Pancreas (tissue), 10 donors: ENCODE measurements at regions not wholly inside any gene's neighbourhood (a gene's known extent, or its start where the extent isn't known, plus 50 kb on each side); places are given as distances from the start of the nearest gene placed in this dataset.

ENCODE experiments used
- ATAC-seq, 4 donors: fragments of 200-7000 bp; cut with Tn5 transposase; one replicate each; pipeline versions ENCODE4 v1.8.0 to v1.9.1; 2020; ENCODE audit warnings: mild to moderate bottlenecking in 4 of 4, moderate library complexity in 4 of 4
- DNase-seq, 6 donors: peaks; one replicate each; pipeline ENCODE4 v3.0.0-alpha.2; 2020
- FAIRE-seq: peaks from 2 replicates; lab custom pipeline; 2012; peaks lifted over from hg19 to GRCh38; lab: Jason Lieb, UNC
- H3K27ac ChIP-seq, 4 donors: fragments of 200-600 bp; sonication (generic); 1 replicate in 3 of 4; 2 replicates in 1 of 4; pipeline versions ENCODE4 v1.5.0 to v1.8.0; 2020
- H3K27me3 ChIP-seq, 4 donors: fragments of 200-600 bp; one replicate each; pipeline ENCODE4 v1.8.0; 2021
- H3K36me3 ChIP-seq, 3 donors: fragments of 200-600 bp; sonication (generic) in 1 of 3; one replicate each; pipeline versions ENCODE4 v1.5.0 to v1.8.0; 2020 to 2021
- H3K4me1 ChIP-seq, 3 donors: fragments of 200-600 bp; one replicate each; pipeline ENCODE4 v1.8.0; 2021
- H3K4me3 ChIP-seq, 4 donors: fragments of 200-600 bp; sonication (generic) in 2 of 4; one replicate each; pipeline versions ENCODE4 v1.5.0 to v1.8.0; 2020 to 2021
- H3K9me3 ChIP-seq, 4 donors: fragments of 200-600 bp; one replicate each; pipeline ENCODE4 v1.8.0; 2021
- WGBS, 2 donors: extraction: QIAGEN DNeasy Blood & Tissue Kit; methylation state at CpG; one replicate each; pipeline ENCODE4 v1.1.7; 2013; 5-methylcytosine and 5-hydroxymethylcytosine counted together
- intact Hi-C, 3 donors: fragments of 100-400 bp; cut with DNase I; formaldehyde crosslinking; loops; one replicate each; pipeline versions ENCODE4 v1.11.1 to v1.14.2; 2022
- TF ChIP-seq, protein P1 (sequence below), 4 donors: fragments of 200-600 bp; sonication (generic) in 3 of 4; IDR thresholded peaks; one replicate each; pipeline versions ENCODE4 v1.5.0 to v1.8.0; 2021; ENCODE audit warnings: antibody characterized with exemption in 4 of 4
- donor health status: healthy with polysubstance abuse.
- donor health status: DM: no; HTN: no; CAD: no; lungs with moderate emphysema.
- donor health status: DM: no; HTN: no; CAD: no.
- donor health status: control.
- donor health status: control.
- donor health status: Bipolar disorder and iron deficiency.
- donor health status: DM: yes; HTN: yes; CAD: no.
- donor health status: DM: no; HTN: no; CAD: no.
- donor health status: DM: no; HTN: no; CAD: no.
- donor health status: DM: yes; HTN: yes; CAD: no.

DNA sequence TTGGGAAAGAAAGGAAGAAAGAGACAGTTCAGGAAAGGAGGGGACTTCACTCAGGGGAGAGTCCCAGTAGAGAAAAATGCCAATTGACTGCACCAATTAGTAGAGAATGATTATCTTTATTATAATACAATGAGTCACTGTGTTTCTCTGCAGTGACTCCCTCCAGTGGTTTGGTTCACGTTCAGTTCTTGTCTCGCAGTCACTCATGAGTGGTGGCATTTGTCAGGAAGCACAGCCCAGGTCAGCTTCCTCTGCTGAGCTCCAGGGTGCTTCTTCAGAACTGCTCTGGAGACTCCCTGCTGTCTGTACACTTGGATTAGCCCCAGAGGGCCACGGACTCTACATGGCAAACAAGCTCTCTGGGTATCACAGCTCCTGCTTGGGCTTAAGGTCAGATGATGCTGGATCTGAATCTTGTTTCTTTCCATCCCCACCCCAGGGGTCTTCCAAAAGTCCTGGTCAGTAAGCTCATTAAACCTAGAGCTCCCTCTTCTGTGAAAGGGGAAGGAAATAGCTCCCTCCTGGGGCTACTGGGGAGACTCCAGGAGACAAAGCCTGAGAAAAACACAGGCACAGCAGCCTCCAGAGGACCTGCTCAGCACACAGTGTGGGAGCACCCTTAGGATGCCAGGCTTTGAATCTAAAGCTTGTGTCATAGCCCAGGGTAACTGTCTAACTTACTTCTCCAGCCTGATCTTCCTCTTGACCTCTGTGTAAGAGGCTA is 619.0 kb downstream of the AJAP1 start:
- no peak for FAIRE-seq
- 40 to 53% methylated on average over 3 of the region's 3 CpGs for WGBS, 2 donors
- Histone ChIP-seq H3K27ac (no peak overlapping the region), H3K36me3 (no peaks in the 10 kb centered on the region), H3K9me3 (no peaks in the 10 kb centered on the region), H3K27me3 (no peaks in the 10 kb centered on the region), H3K4me3 (no peak overlapping the region), H3K4me1 (no peaks in the 10 kb centered on the region)
- ATAC-seq = no peak
- TF ChIP-seq, protein P1, sequence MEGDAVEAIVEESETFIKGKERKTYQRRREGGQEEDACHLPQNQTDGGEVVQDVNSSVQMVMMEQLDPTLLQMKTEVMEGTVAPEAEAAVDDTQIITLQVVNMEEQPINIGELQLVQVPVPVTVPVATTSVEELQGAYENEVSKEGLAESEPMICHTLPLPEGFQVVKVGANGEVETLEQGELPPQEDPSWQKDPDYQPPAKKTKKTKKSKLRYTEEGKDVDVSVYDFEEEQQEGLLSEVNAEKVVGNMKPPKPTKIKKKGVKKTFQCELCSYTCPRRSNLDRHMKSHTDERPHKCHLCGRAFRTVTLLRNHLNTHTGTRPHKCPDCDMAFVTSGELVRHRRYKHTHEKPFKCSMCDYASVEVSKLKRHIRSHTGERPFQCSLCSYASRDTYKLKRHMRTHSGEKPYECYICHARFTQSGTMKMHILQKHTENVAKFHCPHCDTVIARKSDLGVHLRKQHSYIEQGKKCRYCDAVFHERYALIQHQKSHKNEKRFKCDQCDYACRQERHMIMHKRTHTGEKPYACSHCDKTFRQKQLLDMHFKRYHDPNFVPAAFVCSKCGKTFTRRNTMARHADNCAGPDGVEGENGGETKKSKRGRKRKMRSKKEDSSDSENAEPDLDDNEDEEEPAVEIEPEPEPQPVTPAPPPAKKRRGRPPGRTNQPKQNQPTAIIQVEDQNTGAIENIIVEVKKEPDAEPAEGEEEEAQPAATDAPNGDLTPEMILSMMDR (IDR thresholded peaks at IDR 0.05) = no peak
- intact Hi-C loops = no loop called here
- peak in 1 of 6 donors; percentile 17 for DNase-seq

GRCh38 chr1:5272325-5272724 is 617.9 kb downstream of the AJAP1 start:
- intact Hi-C loops = no loop called here
- FAIRE-seq = no peak
- ATAC-seq = no peak
- TF ChIP-seq, protein P1 (IDR thresholded peaks at IDR 0.05) = no peak
- Histone ChIP-seq H3K36me3 (no peaks in the 10 kb centered on the region), H3K4me1 (no peaks in the 10 kb centered on the region), H3K9me3 (no peaks in the 10 kb centered on the region), H3K27me3 (no peaks in the 10 kb centered on the region), H3K4me3 (no peak overlapping the region), H3K27ac (no peak overlapping the region)
- WGBS, 2 donors = 89 to 90% methylated on average over 7 of the region's 7 CpGs
- no peak for DNase-seq

- intact Hi-C loops = no loop called here
- ATAC-seq (peak; percentile 24 to 92 (median 66)), FAIRE-seq (no peak), DNase-seq (peak in 3 of 6 donors; percentile 19 to 24 (median 20))
- TF ChIP-seq, protein P1 (IDR thresholded peaks at IDR 0.05) = no peak
- H3K27me3 ChIP-seq = no peaks in the 10 kb centered on the region
- no peaks in the 10 kb centered on the region for H3K9me3 ChIP-seq
- H3K4me1 ChIP-seq = no peaks in the 10 kb centered on the region
- H3K4me3 ChIP-seq = no peak overlapping the region
- no peaks in the 10 kb centered on the region for H3K36me3 ChIP-seq
- no peak overlapping the region for H3K27ac ChIP-seq
- 40 to 43% methylated on average over 2 of the region's 2 CpGs for WGBS, 2 donors
Observed at GRCh38 chr1:5271264-5271663, 616.9 kb downstream of the AJAP1 start.

DNA sequence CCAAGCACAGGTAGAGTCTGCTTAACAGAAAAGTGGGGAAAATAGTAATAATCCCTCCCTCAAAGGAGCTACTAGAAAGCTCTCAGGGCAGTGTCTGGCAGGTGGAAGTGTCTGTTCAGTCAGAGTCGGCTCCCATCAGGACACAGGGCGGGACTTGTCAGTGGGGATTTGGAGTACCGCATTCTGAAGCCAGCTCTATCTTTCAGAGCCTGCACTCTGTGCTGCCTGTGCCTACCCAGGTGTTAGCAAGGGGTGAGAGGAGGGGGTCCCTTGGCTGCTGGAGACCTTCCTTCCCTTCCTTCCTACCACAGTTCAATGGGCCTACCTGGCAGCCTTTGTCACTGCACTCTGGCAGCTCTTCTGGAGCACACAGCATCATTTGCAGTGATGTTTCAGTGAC is 615.5 kb downstream of the AJAP1 start:
- DNase-seq (no peak), FAIRE-seq (no peak), ATAC-seq (no peak)
- intact Hi-C loops = no loop called here
- Histone ChIP-seq H3K4me3 (no peak overlapping the region), H3K4me1 (no peaks in the 10 kb centered on the region), H3K27me3 (no peaks in the 10 kb centered on the region), H3K9me3 (no peaks in the 10 kb centered on the region), H3K27ac (no peak overlapping the region), H3K36me3 (no peaks in the 10 kb centered on the region)
- TF ChIP-seq, protein P1 (IDR thresholded peaks at IDR 0.05) = no peak
- 96 to 100% methylated on average over 3 of the region's 3 CpGs for WGBS, 2 donors

DNA sequence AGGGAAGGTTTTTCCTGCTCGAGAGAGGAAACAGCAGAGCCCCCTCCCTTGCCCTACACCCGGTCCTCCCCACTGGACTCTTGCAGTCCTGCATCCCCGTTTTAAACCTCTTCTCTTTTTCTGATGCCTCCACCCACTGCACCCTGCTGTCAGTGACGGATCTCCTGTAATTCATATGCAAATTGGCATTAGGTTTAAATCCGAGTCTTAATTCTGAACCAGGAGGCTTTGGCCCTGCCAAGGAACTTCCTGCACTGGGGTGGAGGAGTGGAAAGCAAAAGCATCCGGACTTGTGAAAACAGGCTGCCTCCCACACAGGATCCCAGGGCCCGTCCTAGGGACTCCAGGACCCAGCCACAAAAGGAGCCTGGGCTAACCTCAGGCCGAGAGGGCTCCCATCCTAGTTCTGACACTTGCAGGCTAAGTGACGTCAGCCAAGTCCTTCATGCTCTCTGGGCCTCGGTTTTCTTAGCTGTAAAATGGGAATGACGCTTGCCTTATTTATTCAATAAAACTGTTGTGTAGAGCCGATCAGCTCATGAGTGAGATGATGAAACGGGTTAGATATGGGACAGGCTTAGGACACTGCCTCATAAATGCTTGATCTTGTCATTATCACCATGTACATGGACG is 613.3 kb downstream of the AJAP1 start:
- intact Hi-C loops = no loop called here
- 63 to 64% methylated on average over 14 of the region's 14 CpGs for WGBS, 2 donors
- Histone ChIP-seq H3K27me3 (no peaks in the 10 kb centered on the region), H3K36me3 (no peaks in the 10 kb centered on the region), H3K4me1 (no peaks in the 10 kb centered on the region), H3K4me3 (no peak overlapping the region), H3K27ac (no peak overlapping the region), H3K9me3 (no peaks in the 10 kb centered on the region)
- DNase-seq (no peak), ATAC-seq (no peak), FAIRE-seq (no peak)
- TF ChIP-seq, protein P1 (IDR thresholded peaks at IDR 0.05) = no peak
